ENCODE measurements at regions not wholly inside any gene's neighbourhood (a gene's known extent, or its start where the extent isn't known, plus 50 kb on each side); places are given as distances from the start of the nearest gene placed in this dataset.

DNA sequence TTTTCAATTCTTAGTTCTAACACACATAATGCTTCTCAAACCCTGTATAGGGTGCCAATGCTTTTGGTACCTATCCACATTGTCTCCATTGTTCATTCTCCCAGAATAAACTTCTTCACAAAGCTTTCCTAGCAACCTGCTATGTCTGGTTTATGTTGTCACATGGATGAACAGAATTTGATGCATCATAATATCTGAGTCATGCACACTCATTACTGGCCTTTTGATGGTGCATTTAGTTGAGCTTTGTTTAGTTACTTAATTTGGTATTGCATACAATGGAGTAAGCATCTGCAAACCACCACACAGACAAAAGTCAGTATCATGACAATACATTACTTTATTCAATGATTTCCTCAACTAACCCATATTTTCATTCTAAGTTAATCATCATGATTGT is 511.6 kb downstream of the CDY2B start:
- TF ChIP-seq, protein P1, sequence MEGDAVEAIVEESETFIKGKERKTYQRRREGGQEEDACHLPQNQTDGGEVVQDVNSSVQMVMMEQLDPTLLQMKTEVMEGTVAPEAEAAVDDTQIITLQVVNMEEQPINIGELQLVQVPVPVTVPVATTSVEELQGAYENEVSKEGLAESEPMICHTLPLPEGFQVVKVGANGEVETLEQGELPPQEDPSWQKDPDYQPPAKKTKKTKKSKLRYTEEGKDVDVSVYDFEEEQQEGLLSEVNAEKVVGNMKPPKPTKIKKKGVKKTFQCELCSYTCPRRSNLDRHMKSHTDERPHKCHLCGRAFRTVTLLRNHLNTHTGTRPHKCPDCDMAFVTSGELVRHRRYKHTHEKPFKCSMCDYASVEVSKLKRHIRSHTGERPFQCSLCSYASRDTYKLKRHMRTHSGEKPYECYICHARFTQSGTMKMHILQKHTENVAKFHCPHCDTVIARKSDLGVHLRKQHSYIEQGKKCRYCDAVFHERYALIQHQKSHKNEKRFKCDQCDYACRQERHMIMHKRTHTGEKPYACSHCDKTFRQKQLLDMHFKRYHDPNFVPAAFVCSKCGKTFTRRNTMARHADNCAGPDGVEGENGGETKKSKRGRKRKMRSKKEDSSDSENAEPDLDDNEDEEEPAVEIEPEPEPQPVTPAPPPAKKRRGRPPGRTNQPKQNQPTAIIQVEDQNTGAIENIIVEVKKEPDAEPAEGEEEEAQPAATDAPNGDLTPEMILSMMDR (IDR thresholded peaks at IDR 0.05) = no peak
- no peak for TF ChIP-seq POLR2AphosphoS5 (IDR thresholded peaks at IDR 0.05)
- no peak for TF ChIP-seq POLR2A (IDR thresholded peaks at IDR 0.05)

DNA sequence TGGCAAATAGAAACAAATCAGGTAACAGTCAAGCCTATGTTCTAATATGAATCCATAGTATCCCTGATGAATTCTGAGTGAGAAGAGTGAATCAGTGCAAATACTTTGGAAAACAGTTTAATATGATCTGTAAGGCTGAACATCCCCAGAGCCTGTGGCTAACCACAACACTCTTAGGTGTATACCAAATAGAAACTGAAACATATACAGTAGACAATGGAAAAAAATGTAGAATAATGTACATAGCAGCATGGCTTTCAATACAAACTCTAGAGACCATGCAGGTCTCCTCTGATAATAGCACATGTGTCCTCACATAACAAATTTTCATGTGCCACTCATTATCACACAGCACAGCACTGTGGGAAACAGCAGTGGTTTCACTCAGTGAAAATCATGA is 513.6 kb downstream of the CDY2B start:
- H3K4me1 ChIP-seq (replicated peaks) = no peaks in the 10 kb centered on the region
- no peaks in the 10 kb centered on the region for H3K36me3 ChIP-seq
- intact Hi-C loops (cut with DNase I) = no loop called here
- no peak overlapping the region for H3K27ac ChIP-seq
- DNase-seq (ENCODE audit: low spot score) = no peak
- no peaks in the 10 kb centered on the region for H3K27me3 ChIP-seq (replicated peaks; ENCODE audit: insufficient read depth)
- no peak overlapping the region for H3K4me3 ChIP-seq
- TF ChIP-seq POLR2AphosphoS5 (IDR thresholded peaks at IDR 0.05) (no peak), POLR2A (IDR thresholded peaks at IDR 0.05) (no peak)
- TF ChIP-seq, protein P1 (IDR thresholded peaks at IDR 0.05) = no peak
- no peaks in the 10 kb centered on the region for H3K9me3 ChIP-seq

More for the DNA sequence above, 511.6 kb downstream of the CDY2B start:
- no peaks in the 10 kb centered on the region for H3K27me3 ChIP-seq (replicated peaks; ENCODE audit: insufficient read depth)
- H3K27ac ChIP-seq = no peak overlapping the region
- no peak overlapping the region for H3K4me3 ChIP-seq
- intact Hi-C loops (cut with DNase I) = no loop called here
- no peaks in the 10 kb centered on the region for H3K9me3 ChIP-seq
- no peaks in the 10 kb centered on the region for H3K36me3 ChIP-seq
- no peak for DNase-seq (ENCODE audit: low spot score)
- no peaks in the 10 kb centered on the region for H3K4me1 ChIP-seq (replicated peaks)

DNA sequence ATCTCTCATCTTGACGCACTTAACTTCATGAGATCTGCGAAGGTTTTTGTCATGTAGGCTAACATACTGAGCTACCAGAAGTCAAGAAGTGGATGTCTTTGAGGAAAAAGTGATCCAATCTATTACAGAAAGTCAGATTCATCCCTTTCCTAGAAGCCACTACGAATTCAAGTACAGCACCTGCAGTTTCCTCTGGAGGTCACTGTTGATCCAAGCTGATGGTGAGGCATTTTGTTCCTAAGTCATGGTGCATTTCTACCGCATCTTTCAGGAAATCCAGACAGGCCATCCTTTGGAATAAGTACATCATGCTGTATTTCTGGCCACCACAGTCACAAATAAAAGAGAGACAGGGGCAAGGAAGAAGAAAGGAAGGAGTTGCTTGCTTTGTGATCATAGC is 541.0 kb downstream of the CDY2B start:
- no peak for DNase-seq (ENCODE audit: low spot score)
- no peaks in the 10 kb centered on the region for H3K27me3 ChIP-seq (replicated peaks; ENCODE audit: insufficient read depth)
- TF ChIP-seq POLR2AphosphoS5 (IDR thresholded peaks at IDR 0.05) (no peak), POLR2A (IDR thresholded peaks at IDR 0.05) (no peak)
- TF ChIP-seq, protein P1 (IDR thresholded peaks at IDR 0.05) = no peak
- intact Hi-C loops (cut with DNase I) = no loop called here
- H3K9me3 ChIP-seq = no peaks in the 10 kb centered on the region
- WGBS = 74% methylated on average over 4 of the region's 4 CpGs
- H3K36me3 ChIP-seq = no peaks in the 10 kb centered on the region
- H3K4me1 ChIP-seq (replicated peaks) = no peaks in the 10 kb centered on the region
- H3K4me3 ChIP-seq = no peak overlapping the region
- no peak overlapping the region for H3K27ac ChIP-seq

DNA sequence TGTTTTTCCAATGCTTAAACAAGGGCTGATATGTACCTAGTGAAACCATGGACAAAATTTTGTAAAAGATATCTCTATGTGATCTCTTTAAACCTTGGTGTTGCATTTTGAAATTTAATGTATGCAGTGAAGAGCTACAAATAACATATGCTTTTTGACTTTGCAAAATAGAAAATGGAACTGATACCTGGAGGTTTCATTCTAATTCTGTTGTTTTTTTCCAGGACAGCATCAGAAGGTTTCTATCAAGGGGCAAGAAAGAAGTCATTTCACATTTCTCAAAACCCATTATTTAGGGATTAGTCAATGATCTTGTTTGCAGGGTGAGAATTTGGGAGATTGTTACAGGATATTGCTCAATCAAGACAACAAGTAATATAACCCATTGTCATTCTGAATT is 549.3 kb downstream of the CDY2B start:
- no peak overlapping the region for H3K27ac ChIP-seq
- no peak for DNase-seq (ENCODE audit: low spot score)
- no peaks in the 10 kb centered on the region for H3K27me3 ChIP-seq (replicated peaks; ENCODE audit: insufficient read depth)
- H3K9me3 ChIP-seq = no peaks in the 10 kb centered on the region
- no peak overlapping the region for H3K4me3 ChIP-seq
- intact Hi-C loops (cut with DNase I) = no loop called here
- H3K36me3 ChIP-seq = no peaks in the 10 kb centered on the region
- TF ChIP-seq POLR2A (IDR thresholded peaks at IDR 0.05) (no peak), POLR2AphosphoS5 (IDR thresholded peaks at IDR 0.05) (no peak)
- TF ChIP-seq, protein P1 (IDR thresholded peaks at IDR 0.05) = no peak
- H3K4me1 ChIP-seq (replicated peaks) = no peaks in the 10 kb centered on the region

DNA sequence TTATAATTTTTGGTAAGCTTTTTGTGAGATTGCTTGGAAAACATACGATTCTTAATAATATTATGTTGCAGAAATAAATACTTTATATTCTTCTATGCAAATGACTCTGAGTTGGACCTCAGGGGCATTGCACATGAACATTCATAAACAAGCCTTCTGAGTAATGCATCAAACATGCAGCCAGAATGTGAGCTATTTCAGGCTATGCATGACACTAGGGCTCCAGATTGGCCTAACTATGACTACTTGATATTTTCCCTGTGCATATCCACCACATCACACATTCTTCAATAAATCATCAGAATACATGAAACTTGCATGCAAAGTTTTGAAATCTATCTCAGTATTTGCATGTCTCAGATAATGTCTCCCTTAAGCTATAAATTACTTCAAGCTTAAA is 560.1 kb downstream of the CDY2B start:
- no peaks in the 10 kb centered on the region for H3K4me1 ChIP-seq (replicated peaks)
- H3K9me3 ChIP-seq = no peaks in the 10 kb centered on the region
- no peak overlapping the region for H3K4me3 ChIP-seq
- H3K36me3 ChIP-seq = no peaks in the 10 kb centered on the region
- no peaks in the 10 kb centered on the region for H3K27me3 ChIP-seq (replicated peaks; ENCODE audit: insufficient read depth)
- no peak for DNase-seq (ENCODE audit: low spot score)
- 94% methylated on average over 1 of the region's 1 CpG for WGBS
- no peak overlapping the region for H3K27ac ChIP-seq
- intact Hi-C loops (cut with DNase I) = no loop called here
- TF ChIP-seq, protein P1 (IDR thresholded peaks at IDR 0.05) = no peak
- no peak for TF ChIP-seq POLR2AphosphoS5 (IDR thresholded peaks at IDR 0.05)
